Bone marrow (tissue), 2 donors: ENCODE measurements at regions not wholly inside any gene's neighbourhood (a gene's known extent, or its start where the extent isn't known, plus 50 kb on each side); places are given as distances from the start of the nearest gene placed in this dataset.

Experiments used
- DNase-seq, 2 donors: peaks; one replicate each; lab custom pipeline; 2025; lab: John Stamatoyannopoulos, UW

- DNase-seq, result no peak
These were observed 52.2 kb upstream of the SPACA1 start for GRCh38 chr6:87995461-87995860.

GRCh38 chr6:87993356-87993755 is 54.3 kb upstream of the SPACA1 start:
- no peak for DNase-seq

- DNase-seq, result no peak
These were observed 56.8 kb upstream of the SPACA1 start for GRCh38 chr6:87990871-87991270.

- DNase-seq, result no peak
These were observed 65.5 kb upstream of the SPACA1 start for GRCh38 chr6:87982134-87982533.

- DNase-seq, result no peak
These were observed 67.9 kb upstream of the SPACA1 start for GRCh38 chr6:87979737-87980136.

- DNase-seq, result no peak
These were observed 71.0 kb upstream of the SPACA1 start for GRCh38 chr6:87976616-87977015.

GRCh38 chr6:87975561-87975960 is 72.1 kb upstream of the SPACA1 start:
- DNase-seq, result no peak

- DNase-seq, result no peak
These were observed 75.4 kb upstream of the SPACA1 start for GRCh38 chr6:87972279-87972678.

GRCh38 chr6:87971605-87972262 is 75.9 kb upstream of the SPACA1 start:
- DNase-seq, result no peak

- no peak for DNase-seq
These were observed 79.0 kb upstream of the SPACA1 start for GRCh38 chr6:87968435-87969278.

GRCh38 chr6:87965806-87966205 is 81.8 kb upstream of the SPACA1 start:
- no peak for DNase-seq

GRCh38 chr6:87959083-87959482 is 88.6 kb upstream of the SPACA1 start:
- no peak for DNase-seq

GRCh38 chr6:87951751-87952150 is 95.9 kb upstream of the SPACA1 start:
- DNase-seq, result no peak

- no peak for DNase-seq
These were observed 97.0 kb upstream of the SPACA1 start for GRCh38 chr6:87950614-87951013.

- no peak for DNase-seq
These were observed 98.4 kb upstream of the SPACA1 start for GRCh38 chr6:87949194-87949593.

- DNase-seq, result no peak
These were observed 101.0 kb upstream of the SPACA1 start for GRCh38 chr6:87946669-87947068.

- no peak for DNase-seq
These were observed 101.7 kb upstream of the SPACA1 start for GRCh38 chr6:87945966-87946365.

- no peak for DNase-seq
These were observed 102.5 kb upstream of the SPACA1 start for GRCh38 chr6:87945181-87945580.

GRCh38 chr6:87944541-87944954 is 103.1 kb upstream of the SPACA1 start:
- DNase-seq, result no peak

GRCh38 chr6:87943191-87943590 is 104.5 kb upstream of the SPACA1 start:
- DNase-seq, result no peak

- DNase-seq, result no peak
These were observed 105.9 kb upstream of the SPACA1 start for GRCh38 chr6:87941556-87942358.

- DNase-seq, result no peak
These were observed 107.9 kb upstream of the SPACA1 start for GRCh38 chr6:87939776-87940175.

- no peak for DNase-seq
These were observed 109.4 kb upstream of the SPACA1 start for GRCh38 chr6:87938287-87938686.
